ENCODE measurements at regions not wholly inside any gene's neighbourhood (a gene's known extent, or its start where the extent isn't known, plus 50 kb on each side); places are given as distances from the start of the nearest gene placed in this dataset.
A peak's percentile ranks its signal among the peaks of the same experiment; 100 is the strongest.
"Not testable (repeated sequence)": the region's sequence is repeated elsewhere in the genome, so short reads cannot be mapped to it uniquely, and the experiment has no call there.

DNA sequence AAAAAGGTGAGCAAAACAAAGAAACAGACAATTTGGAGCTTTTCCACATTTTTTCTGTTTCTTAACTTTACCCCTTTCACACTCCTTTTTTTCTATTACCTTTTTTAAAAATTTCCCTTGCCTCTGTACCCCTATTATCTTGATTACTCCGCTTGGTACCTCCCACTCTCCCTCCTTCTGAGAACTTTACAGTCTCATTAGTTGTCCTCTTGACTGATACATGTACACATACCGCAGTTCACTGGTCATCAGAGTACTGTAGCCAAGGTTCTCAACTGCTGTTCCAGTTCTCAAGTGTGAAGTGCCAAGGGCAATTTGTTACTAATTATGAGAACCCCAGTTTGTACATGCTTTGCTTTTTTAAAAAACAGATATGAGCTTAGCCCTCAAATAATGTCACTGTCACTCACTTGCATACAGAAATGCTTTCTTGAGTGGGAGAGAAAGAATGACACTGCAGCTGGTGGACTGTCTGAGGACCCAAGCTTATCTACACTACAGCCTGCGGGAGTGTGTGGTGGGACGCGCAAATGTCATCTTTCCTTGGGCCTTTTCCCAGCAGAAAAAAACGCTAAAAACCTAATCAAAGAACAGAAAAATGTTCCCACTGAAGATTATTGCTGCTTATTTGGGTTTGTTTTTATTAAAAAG is 160.8 kb downstream of the DISP1 start:
- DNase-seq (no peak), ATAC-seq (peak; percentile 59 to 86 (median 77))
- H3K4me3 ChIP-seq, result no peak overlapping the region
- no peaks in the 10 kb centered on the region for H3K27me3 ChIP-seq
- H3K36me3 ChIP-seq, result no peaks in the 10 kb centered on the region
- 53 to 67% (median 61%) methylated on average over 6 of the region's 6 CpGs for WGBS, 4 donors
- intact Hi-C loops (cut with DNase I), result no loop called here
- peaks cover 0 to 19% (median 6%) of the 10 kb centered on the region in 12 donors for H3K4me1 ChIP-seq
- H3K9me3 ChIP-seq, result no peaks in the 10 kb centered on the region
- no peak for TF ChIP-seq POLR2A (IDR thresholded peaks at IDR 0.05)
- TF ChIP-seq, protein P1, sequence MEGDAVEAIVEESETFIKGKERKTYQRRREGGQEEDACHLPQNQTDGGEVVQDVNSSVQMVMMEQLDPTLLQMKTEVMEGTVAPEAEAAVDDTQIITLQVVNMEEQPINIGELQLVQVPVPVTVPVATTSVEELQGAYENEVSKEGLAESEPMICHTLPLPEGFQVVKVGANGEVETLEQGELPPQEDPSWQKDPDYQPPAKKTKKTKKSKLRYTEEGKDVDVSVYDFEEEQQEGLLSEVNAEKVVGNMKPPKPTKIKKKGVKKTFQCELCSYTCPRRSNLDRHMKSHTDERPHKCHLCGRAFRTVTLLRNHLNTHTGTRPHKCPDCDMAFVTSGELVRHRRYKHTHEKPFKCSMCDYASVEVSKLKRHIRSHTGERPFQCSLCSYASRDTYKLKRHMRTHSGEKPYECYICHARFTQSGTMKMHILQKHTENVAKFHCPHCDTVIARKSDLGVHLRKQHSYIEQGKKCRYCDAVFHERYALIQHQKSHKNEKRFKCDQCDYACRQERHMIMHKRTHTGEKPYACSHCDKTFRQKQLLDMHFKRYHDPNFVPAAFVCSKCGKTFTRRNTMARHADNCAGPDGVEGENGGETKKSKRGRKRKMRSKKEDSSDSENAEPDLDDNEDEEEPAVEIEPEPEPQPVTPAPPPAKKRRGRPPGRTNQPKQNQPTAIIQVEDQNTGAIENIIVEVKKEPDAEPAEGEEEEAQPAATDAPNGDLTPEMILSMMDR (IDR thresholded peaks at IDR 0.05), result no peak
- peak overlapping the region in 2 of 12 donors; percentile 13 to 68 for H3K27ac ChIP-seq

DNA sequence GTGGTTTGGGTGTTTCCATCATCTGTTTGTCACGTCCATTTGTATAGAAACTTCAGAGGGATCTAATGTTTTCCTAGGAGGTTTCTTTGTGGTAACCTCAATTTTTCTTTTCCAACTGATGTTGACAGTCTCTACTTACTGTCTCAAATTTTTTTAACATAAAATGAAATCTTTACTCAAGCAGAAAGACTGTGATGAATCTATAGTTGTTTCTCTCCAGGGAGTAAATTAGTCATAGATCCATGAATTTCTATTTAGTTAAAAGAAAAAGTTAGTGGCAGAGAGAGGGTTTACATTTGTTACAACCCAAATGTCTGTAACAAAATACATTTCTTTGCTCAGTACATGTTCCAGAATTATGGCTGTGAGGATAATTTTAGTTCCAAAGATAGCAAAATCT is 161.6 kb downstream of the DISP1 start:
- Histone ChIP-seq H3K4me3 (no peak overlapping the region), H3K27me3 (no peaks in the 10 kb centered on the region), H3K27ac (no peak overlapping the region), H3K9me3 (no peaks in the 10 kb centered on the region), H3K36me3 (no peaks in the 10 kb centered on the region), H3K4me1 (peaks cover 0 to 19% (median 6%) of the 10 kb centered on the region in 12 donors)
- ATAC-seq (no peak), DNase-seq (no peak)
- 73 to 85% (median 79%) methylated on average over 1 of the region's 1 CpG for WGBS, 4 donors
- intact Hi-C loops (cut with DNase I), result no loop called here
- TF ChIP-seq POLR2A (IDR thresholded peaks at IDR 0.05), result no peak
- TF ChIP-seq, protein P1 (IDR thresholded peaks at IDR 0.05), result no peak

DNA sequence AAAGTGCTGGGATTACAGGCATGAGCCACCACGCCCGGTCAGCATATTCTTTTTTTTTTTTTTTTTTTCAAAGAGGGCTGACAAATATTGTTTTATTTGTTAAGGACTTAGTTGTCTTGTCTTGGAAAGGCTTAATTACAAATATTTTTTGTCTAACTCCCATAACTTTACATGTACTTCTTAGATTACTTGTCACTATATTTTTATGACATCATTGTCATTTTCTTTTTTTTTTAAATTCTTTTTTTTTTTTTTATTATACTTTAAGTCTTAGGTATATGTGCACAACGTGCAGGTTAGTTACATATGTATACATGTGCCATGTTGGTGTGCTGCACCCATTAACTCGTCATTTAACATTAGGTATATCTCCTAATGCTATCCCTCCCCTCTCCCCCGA is 162.5 kb downstream of the DISP1 start:
- H3K27ac ChIP-seq; H3K36me3 ChIP-seq; DNase-seq; H3K9me3 ChIP-seq; ATAC-seq; intact Hi-C loops (cut with DNase I); H3K27me3 ChIP-seq; H3K4me3 ChIP-seq: not testable (repeated sequence)
- WGBS, 4 donors, result 96 to 100% (median 97%) methylated on average over 4 of the region's 5 CpGs
- H3K4me1 ChIP-seq, result peaks cover 0 to 19% (median 6%) of the 10 kb centered on the region in 12 donors

DNA sequence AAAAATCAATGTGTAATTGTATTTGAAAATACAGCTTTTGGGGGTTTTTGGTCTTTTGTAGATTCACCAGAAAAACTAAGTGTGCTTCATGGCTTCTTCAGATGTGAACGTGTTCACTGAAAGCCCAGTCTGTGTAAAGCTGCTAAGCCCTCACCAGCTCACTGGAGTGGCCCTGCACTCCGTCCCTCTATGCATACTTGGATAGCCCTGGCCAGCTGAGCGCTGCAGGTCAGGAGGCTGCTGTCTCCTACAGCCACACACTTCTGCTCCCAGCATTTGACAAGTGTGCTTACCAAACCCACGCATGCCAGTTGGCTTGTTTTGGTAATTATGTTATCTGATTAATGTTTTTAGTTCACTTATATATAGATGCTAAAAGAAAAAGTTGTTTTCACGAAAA is 163.5 kb downstream of the TLR5 start:
- ATAC-seq, result no peak

More for the DNA sequence above, 163.5 kb downstream of the TLR5 start:
- intact Hi-C loops (cut with DNase I), result no loop called here
- 87 to 94% (median 91%) methylated on average over 5 of the region's 5 CpGs for WGBS, 4 donors
- Histone ChIP-seq H3K4me3 (no peak overlapping the region), H3K36me3 (peaks cover 0 to under 1% (median 0%) of the 10 kb centered on the region in 9 donors), H3K9me3 (no peaks in the 10 kb centered on the region), H3K4me1 (peaks cover 0 to 19% (median 6%) of the 10 kb centered on the region in 12 donors), H3K27me3 (no peaks in the 10 kb centered on the region), H3K27ac (no peak overlapping the region)
- TF ChIP-seq POLR2A (IDR thresholded peaks at IDR 0.05), result no peak
- TF ChIP-seq, protein P1 (IDR thresholded peaks at IDR 0.05), result no peak
- DNase-seq, result no peak

All from heart left ventricle (tissue), 16 donors.